ENCODE measurements at regions not wholly inside any gene's neighbourhood (a gene's known extent, or its start where the extent isn't known, plus 50 kb on each side); places are given as distances from the start of the nearest gene placed in this dataset.

DNA sequence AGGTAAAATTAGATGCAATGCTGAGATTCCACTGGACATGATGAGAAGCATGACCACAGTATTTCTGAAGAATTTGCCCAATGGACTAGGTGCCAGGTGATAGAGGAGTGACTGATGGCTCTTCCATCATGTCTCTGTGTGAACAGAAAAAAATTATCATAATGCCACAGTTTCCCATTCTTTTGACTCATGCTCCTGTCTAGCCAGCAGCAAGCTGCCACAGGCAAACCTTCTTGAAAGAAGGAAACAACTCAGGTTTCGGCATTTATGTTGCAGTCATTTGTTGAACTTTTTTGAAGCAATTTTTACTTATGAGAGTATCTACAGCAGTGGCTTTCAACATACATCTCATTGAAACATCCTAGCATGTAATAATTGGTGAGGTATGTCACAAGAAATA, 284.8 kb upstream of the CD180 start:
- DNase-seq (ENCODE audit: extremely low read depth, low read depth): no peak
- TF ChIP-seq, protein P1, sequence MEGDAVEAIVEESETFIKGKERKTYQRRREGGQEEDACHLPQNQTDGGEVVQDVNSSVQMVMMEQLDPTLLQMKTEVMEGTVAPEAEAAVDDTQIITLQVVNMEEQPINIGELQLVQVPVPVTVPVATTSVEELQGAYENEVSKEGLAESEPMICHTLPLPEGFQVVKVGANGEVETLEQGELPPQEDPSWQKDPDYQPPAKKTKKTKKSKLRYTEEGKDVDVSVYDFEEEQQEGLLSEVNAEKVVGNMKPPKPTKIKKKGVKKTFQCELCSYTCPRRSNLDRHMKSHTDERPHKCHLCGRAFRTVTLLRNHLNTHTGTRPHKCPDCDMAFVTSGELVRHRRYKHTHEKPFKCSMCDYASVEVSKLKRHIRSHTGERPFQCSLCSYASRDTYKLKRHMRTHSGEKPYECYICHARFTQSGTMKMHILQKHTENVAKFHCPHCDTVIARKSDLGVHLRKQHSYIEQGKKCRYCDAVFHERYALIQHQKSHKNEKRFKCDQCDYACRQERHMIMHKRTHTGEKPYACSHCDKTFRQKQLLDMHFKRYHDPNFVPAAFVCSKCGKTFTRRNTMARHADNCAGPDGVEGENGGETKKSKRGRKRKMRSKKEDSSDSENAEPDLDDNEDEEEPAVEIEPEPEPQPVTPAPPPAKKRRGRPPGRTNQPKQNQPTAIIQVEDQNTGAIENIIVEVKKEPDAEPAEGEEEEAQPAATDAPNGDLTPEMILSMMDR (IDR thresholded peaks at IDR 0.05; ENCODE audit: low read depth, low read length): no peak

DNA sequence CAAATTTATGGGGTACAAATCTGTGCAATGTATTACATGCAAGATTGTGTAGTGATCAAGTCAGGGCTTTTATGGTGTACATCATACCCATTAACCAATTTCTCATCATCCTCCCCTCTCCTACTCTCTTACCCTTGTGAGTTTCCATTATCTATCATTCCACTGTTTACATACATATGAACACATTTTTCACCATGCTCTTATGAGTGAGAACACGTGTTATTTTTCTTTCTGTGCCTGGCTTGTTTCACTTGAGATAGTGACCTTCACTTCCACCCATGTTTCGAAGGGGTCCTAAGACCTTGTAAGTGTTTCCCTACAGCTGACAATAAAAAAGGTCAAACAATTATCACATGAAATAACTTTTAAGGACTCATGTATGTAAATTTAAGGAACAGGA, 281.7 kb upstream of the CD180 start:
- TF ChIP-seq, protein P1 (IDR thresholded peaks at IDR 0.05; ENCODE audit: low read depth, low read length): no peak
- DNase-seq (ENCODE audit: extremely low read depth, low read depth): no peak

DNA sequence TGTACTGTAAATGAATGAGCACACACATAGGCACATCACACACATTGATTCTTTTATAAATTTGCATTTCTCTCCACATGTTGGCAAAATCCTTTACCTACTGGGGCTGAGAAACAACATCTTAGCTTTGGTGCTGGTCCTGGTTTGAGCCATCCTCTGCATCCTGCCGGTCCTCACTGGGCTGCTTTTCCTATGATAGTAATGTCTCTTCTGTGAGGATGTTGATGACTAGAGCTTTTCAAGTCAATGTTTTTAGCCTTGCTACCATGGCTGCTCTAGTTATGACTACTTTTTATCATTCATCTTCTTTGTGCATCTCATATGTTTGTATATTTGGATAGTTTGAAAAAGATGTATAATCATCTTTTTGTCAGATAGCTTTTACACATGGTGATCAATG, 280.4 kb upstream of the CD180 start:
- DNase-seq (ENCODE audit: extremely low read depth, low read depth): no peak
- TF ChIP-seq, protein P1 (IDR thresholded peaks at IDR 0.05; ENCODE audit: low read depth, low read length): no peak

DNA sequence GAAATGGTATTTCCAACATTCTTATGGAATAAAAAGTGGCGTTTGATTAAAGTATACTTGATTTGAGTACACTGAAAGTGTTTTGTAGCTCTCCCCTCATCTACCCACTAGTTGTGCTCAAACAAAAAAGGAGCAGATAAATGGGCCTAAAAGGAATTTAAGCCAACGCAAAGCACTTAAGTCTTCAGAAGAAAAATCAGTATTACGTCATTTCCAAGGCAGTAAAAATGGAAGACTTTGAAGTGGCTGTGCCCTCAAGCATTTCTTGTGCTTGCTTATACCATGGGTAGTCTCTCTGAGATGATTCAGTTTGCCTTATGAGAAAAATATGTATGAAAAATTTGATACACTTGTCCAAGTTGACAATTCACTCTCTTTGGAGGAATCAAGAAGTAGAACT, 279.9 kb upstream of the CD180 start:
- TF ChIP-seq, protein P1 (IDR thresholded peaks at IDR 0.05; ENCODE audit: low read depth, low read length): no peak
- DNase-seq (ENCODE audit: extremely low read depth, low read depth): no peak

DNA sequence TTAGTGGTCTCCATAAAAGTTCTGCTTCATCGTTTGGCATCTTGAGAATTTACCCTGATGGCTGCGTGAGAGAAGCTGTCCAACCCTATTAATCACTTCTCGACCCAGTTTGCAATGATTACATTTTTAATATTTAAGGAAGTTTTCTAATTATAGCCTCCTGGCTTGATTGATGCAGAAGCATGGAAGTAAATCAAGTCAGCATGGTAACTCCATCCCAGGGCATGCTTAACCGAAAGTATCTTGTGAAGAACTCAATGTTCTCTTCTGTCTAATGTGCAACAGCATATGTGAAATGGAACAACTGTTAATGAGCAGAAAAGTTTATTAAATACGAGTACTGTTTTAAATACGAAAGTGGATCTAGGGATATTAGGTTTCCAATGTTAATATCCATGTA, 278.9 kb upstream of the CD180 start:
- TF ChIP-seq, protein P1 (IDR thresholded peaks at IDR 0.05; ENCODE audit: low read depth, low read length): no peak

DNA sequence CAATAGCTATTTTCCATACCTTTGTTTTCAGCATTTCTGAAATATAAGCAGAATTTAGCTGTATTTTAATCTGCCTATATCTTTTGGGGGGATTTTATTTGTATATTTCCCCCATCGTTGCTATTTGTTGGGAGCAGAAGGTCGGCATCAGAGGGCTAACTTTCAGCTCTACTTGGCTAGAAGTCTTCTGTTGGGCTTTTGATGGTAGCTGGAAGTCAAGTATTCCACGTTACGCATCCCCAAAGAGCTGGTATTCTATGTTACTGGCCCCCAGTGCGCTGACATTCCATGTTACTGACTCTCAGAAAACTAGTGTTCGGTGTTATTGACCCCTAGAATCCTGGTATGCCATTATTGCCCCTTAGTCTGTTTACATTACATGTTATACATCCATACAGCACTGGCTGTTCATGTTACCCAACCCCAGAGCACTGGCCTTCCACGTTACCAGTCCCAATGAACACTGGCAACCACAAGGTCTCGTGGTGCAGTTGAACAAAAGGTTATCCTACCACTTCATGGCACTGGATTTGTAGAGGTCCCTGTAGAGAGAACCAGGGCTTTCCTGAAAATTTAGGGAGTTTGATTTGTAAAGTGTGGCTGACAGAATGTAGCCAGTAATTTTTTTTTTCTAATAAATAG, 278.1 kb upstream of the CD180 start:
- TF ChIP-seq, protein P1 (IDR thresholded peaks at IDR 0.05; ENCODE audit: low read depth, low read length): no peak
- no peak for DNase-seq (ENCODE audit: extremely low read depth, low read depth)

More for the DNA sequence above, 278.9 kb upstream of the CD180 start:
- DNase-seq (ENCODE audit: extremely low read depth, low read depth): no peak

DNA sequence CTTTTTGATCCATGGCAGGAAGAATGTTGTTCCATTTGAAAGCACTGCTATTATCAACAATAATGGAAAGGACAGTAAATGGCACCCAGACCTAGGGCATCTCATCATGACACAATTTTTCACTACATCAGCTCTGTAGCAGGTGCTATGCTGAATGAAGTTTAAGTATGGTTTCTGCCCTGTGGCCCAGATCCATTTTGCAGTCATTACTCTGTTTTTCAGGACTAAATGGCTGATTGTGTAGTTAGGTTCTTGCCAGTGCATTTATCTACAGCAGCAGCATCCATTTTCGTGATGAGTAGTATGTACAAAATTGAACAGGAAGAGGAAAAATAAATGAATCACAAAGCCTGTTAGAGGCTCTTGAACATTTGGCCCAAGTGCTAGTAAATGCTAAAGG, 270.5 kb upstream of the CD180 start:
- TF ChIP-seq, protein P1 (IDR thresholded peaks at IDR 0.05; ENCODE audit: low read depth, low read length): no peak
- DNase-seq (ENCODE audit: extremely low read depth, low read depth): no peak

Measured in AG09319 (cell line).